GM12891 (cell line): ENCODE measurements at regions not wholly inside any gene's neighbourhood (a gene's known extent, or its start where the extent isn't known, plus 50 kb on each side); places are given as distances from the start of the nearest gene placed in this dataset.

Experiments used
- PAX5 ChIP-seq: IDR thresholded peaks from 2 replicates; pipeline ENCODE4 v1.6.1; 2011; ENCODE audit warnings: low read length, moderate library complexity, mild to moderate bottlenecking; ENCODE audit not compliant: insufficient read depth, severe bottlenecking
- POLR2A ChIP-seq: IDR thresholded peaks from 2 replicates; pipeline ENCODE4 v1.6.1; 2011; ENCODE audit warnings: low read depth, low read length, control low read depth
- POLR2AphosphoS5 ChIP-seq: IDR thresholded peaks from 2 replicates; pipeline ENCODE4 v1.6.1; 2011; ENCODE audit warnings: low read depth, low read length, control low read depth
- POU2F2 ChIP-seq: IDR thresholded peaks from 2 replicates; pipeline ENCODE4 v1.6.1; 2011; ENCODE audit warnings: low read depth, mild to moderate bottlenecking, control low read depth, low read length, moderate library complexity
- SPI1 ChIP-seq: IDR thresholded peaks from 2 replicates; pipeline ENCODE4 v1.6.1; 2011; ENCODE audit warnings: low read depth, low read length, control low read depth
- TAF1 ChIP-seq: IDR thresholded peaks from 2 replicates; pipeline ENCODE4 v1.6.1; 2011; ENCODE audit warnings: low read depth, low read length, control low read depth

DNA sequence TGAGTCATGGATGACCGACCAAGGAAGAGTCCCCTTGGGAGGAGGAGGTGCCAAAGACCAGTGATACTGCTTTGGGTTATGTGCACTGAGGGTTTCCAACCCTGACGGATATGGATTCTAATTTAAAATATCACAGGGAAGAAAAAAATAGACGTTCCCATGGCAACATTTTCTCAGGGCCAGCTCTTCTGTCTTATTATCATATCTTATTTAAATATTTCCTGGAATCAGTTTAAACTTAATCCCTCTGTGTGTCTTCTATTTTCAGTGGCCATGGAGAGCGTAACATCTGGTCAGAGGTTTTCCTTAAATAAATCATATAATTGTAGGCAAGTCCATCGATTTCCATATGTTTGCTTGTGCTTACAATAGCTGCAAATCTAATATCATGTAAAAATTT, 205.4 kb upstream of the FMN2 start:
- no peak for TF ChIP-seq TAF1
- no peak for TF ChIP-seq POLR2A
- no peak for TF ChIP-seq POLR2AphosphoS5
- no peak for TF ChIP-seq SPI1
- TF ChIP-seq POU2F2, result no peak
- TF ChIP-seq PAX5, result no peak
